T follicular helper cell (primary cell): ENCODE measurements at regions not wholly inside any gene's neighbourhood (a gene's known extent, or its start where the extent isn't known, plus 50 kb on each side); places are given as distances from the start of the nearest gene placed in this dataset.

Source experiments
- DNase-seq: peaks from one replicate; pipeline ENCODE4 v3.0.0-alpha.2; 2020; ENCODE audit warnings: low read depth

DNA sequence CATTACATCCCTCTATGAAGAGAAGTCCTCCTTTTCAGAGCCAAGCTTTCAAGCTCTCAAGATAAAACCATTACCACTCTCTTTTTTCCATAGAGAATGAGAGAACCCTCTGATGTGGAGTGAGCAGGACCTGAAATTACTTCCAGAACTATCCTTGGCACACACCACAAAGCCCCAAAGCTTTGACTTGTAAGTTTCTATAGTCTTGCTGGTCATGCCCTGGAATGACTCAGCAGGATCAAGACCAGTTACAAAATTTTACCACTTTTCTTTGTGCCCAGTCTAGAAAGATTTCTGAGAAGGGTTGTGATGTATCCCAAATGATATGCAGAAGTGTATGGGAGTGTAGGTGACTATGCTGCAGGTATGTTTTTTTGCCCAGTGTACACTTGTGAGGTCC is 760.6 kb downstream of the TLE1 start:
- no peak for DNase-seq

GRCh38 chr9:80926611-80927010 is 762.7 kb downstream of the TLE1 start:
- no peak for DNase-seq

DNA sequence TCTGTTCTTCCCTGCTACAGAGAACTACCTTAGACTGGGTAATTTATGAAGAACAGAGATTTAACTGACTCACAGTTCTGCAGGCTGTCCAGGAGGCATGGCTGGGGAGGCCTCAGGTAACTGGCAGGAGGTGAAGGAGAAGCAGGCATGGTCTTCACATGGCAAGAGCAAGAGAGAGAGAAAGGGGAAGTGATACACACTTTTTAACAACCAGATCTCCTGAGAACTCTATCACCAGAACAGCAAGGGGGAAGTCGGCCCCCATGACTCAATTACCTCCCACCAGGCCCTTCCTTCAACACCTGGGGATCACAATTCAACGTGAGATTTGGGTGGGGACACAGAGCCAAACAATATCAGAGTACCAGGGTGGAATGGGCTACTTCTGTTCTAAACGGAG is 766.8 kb downstream of the TLE1 start:
- DNase-seq: no peak

- DNase-seq: no peak
Measured at GRCh38 chr9:80906728-80907127, 782.6 kb downstream of the TLE1 start.

DNA sequence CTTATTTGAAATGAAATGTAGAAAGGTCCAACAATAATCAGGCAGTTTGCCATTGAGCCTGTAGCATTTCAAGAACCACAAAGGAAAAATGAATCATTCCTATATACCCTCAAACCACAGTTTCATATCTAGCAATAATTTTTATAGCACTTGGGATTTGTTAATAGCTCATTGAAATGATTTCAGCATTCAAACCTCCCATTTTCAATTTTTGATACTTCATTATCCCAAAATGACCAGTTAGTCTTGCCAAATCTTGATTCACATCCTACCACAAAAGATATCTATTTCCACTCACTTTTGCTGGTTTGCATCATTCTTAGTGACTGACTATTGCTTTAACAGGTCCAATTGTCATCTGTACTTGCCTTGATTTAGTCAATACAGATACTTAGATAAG is 790.1 kb downstream of the TLE1 start:
- no peak for DNase-seq

- DNase-seq: no peak
Measured at GRCh38 chr9:80893190-80893589, 796.2 kb downstream of the TLE1 start.

GRCh38 chr9:80892703-80893102 is 796.6 kb downstream of the TLE1 start:
- no peak for DNase-seq

GRCh38 chr9:80890124-80890523 is 799.2 kb downstream of the TLE1 start:
- no peak for DNase-seq

GRCh38 chr9:80885894-80886293 is 803.5 kb downstream of the TLE1 start:
- DNase-seq: no peak

DNA sequence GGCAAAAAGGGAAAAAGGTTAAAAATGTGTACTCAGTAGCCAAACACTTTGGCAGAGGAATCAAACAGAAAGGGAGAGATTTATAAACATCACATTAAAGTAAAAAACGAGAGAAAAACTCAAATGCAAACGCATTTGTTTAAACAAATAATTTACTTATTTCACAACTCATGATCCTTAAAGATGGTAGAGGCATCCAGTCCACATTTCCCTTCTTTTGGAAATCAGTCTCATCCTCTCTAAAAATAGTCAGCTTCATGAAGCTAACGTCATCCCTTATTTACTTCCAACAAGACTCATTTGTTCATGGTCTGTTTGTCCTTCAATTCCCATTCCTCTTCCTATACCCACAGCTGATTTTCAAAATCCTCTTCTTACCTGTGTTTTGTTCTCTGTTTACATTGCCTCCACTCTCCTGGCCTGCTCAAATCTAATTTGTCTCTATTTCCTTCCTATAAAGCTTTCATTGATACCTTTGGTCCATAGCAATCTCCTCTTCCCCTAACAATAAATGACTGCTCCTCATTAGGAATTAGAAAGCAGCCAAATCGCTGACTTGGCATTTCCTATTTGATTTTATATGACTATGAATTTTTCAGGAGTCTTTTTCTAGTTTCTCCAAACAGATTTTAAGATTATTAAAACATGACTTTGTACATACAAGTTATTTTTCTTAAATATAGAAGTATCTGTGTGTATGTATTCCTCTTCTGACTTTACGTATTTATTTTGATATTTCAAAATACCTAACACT is 805.3 kb downstream of the TLE1 start:
- DNase-seq: no peak

- DNase-seq: no peak
Measured at GRCh38 chr9:80883426-80883825, 805.9 kb downstream of the TLE1 start.

GRCh38 chr9:80881940-80882339 is 807.4 kb downstream of the TLE1 start:
- DNase-seq: no peak

DNA sequence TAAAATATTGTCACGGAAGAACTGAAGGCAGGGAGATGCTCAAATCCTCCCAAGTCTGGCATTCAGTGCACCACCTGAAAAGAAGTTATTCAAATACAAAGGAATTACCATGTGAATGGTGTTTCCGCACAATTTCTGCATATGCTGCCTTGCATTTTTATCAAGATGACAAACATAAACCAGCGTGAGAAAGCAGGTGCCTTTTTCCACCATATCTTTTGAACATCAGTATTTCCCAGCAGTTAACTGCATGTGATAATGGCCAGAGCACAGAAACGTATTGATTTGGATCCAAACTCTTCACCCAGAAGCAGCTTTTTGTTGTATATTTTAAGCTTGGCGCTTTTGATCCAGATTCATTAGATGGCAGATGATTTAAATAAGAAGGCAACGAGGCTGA is 808.0 kb downstream of the TLE1 start:
- no peak for DNase-seq

DNA sequence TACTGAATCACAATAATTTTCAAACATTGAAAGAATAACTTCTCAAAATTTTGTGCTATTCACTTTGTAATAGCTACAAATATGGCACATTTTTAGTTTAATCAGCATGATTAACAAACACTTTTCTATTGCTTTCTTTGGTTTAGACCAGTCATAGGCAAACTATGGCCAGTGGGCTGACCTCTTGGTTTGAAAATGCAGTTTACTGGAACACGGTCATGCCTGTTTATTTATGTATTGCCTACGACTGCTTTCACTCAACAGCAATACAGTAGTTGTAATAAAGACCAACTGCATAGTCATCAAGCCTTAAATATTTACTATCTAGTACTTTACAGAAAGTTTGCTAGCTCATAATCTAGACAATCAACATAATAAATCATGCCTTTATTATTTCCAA is 810.8 kb downstream of the TLE1 start:
- no peak for DNase-seq

- no peak for DNase-seq
Measured at GRCh38 chr9:80875947-80876346, 813.4 kb downstream of the TLE1 start.

- DNase-seq: no peak
Measured at GRCh38 chr9:80874276-80874675, 815.1 kb downstream of the TLE1 start.

DNA sequence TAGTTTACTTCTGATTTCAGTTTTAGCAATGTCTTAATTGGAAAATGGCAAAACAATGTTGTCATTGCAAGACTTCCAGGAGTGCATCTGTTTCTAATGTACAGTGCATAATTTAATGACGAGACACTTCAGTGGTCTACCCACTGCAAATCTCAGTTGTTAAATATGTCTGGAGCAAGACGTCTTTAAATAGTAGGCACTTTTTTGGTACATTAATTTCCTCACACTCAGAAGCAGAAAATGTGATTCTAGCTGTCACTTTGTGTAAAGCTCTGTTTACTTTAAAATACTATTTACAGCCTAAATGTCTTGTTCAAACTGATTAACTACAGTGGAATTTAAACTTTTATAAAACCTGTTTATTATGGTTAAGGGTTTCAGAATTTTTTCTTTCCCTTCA is 815.5 kb downstream of the TLE1 start:
- no peak for DNase-seq

- DNase-seq: no peak
Measured at GRCh38 chr9:80871596-80871995, 817.8 kb downstream of the TLE1 start.

- no peak for DNase-seq
Measured at GRCh38 chr9:80867731-80868130, 821.6 kb downstream of the TLE1 start.

- DNase-seq: no peak
Measured at GRCh38 chr9:80866576-80867227, 822.6 kb downstream of the TLE1 start.

GRCh38 chr9:80866121-80866520 is 823.2 kb downstream of the TLE1 start:
- DNase-seq: no peak

GRCh38 chr9:80843028-80843427 is 846.3 kb downstream of the TLE1 start:
- no peak for DNase-seq

GRCh38 chr9:80842389-80842788 is 847.0 kb downstream of the TLE1 start:
- DNase-seq: no peak

DNA sequence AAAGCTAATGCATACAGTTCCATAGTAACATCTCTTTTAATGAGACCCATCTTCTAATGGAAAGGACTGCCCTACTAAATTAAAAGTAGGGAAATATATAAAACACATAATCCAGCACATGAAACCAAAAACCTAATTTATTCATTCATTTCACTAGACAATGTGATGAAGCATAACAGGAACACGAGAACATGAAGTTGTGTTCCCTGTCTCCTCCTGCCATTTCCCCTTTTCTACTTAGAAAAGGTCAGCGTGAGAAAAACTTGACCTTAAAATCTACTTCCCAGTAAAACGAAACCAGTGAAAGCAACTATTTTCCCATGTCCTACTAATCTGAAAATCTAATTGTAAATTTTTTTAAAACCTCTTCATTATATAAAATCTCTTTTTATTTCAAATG is 847.5 kb downstream of the TLE1 start:
- DNase-seq: no peak
